Stimulated activated naive CD4-positive, alpha-beta T cell treated with Interleukin-2 at 50 U/mL for 16 hours (primary cell): ENCODE measurements at regions not wholly inside any gene's neighbourhood (a gene's known extent, or its start where the extent isn't known, plus 50 kb on each side); places are given as distances from the start of the nearest gene placed in this dataset.

ENCODE experiments used
- DNase-seq: peaks from one replicate; lab custom pipeline; 2025; lab: John Stamatoyannopoulos, UW

DNA sequence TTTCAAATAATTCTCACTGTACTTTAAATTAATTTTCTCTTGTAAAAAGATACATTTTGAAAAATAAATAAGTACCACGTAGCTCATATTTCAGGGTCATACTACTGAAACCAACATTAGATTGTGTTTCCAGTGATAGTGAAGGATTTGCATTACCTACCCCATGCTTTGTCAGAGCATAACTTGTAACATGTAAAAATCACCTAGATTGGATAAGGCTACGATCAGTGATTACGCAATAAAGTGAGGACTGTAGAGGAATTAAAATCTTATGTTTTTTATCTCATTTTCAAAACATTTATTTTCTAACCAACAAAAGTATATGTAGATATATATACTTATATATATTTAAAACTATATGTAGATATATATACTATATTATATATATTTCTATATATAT, 89.4 kb upstream of the VRK2 start:
- DNase-seq: no peak

- no peak for DNase-seq
Observed at GRCh38 chr2:57959390-57959789, 87.2 kb upstream of the VRK2 start.

DNA sequence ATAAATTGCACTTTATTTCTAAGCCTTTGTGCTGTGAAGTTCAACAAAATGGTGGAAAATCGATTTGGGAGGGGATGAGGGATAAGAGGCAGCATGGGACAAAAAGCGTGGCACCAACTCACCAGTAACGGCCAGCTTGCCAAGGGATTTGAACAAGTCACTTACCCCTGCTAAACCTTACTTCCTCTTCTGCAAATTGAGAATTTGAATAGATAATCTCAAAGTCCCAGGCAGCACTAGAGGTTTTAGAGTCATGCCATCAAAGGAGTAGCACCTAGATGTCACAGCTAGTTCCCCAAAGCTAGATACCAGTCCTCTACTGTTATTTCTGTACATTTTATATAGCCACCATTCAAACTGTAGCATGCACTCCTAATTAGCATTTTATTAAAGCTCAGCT, 83.7 kb upstream of the VRK2 start:
- no peak for DNase-seq

- no peak for DNase-seq
Observed at GRCh38 chr2:57965219-57965618, 81.4 kb upstream of the VRK2 start.

GRCh38 chr2:57965961-57966360, 80.6 kb upstream of the VRK2 start:
- no peak for DNase-seq

DNA sequence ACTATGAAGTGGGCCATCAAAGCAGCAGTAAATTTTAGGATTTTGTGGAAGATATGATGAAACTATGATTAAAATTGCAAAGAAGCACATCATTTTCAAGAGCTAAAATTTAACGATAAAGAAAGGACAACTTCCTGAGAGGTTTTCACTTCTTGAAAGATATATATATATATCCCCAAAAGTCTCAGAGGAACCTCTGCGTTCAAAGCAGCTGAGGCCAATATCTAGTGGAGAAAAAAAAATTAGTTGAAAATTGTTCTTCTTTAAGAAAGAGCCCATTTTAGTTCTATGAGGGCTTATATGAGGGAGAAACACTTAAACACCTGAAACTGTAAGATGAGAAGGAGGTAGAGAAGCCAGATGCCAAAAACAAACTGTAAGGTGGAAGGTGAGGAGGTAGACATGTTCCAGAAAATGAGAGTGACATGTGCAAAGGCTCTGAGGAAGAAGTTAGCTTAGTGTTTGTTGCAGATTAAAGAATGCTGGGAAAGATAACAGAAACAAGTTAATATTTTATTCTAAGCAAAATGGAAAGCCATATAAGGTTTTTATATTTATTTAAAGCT, 72.9 kb upstream of the VRK2 start:
- no peak for DNase-seq

DNA sequence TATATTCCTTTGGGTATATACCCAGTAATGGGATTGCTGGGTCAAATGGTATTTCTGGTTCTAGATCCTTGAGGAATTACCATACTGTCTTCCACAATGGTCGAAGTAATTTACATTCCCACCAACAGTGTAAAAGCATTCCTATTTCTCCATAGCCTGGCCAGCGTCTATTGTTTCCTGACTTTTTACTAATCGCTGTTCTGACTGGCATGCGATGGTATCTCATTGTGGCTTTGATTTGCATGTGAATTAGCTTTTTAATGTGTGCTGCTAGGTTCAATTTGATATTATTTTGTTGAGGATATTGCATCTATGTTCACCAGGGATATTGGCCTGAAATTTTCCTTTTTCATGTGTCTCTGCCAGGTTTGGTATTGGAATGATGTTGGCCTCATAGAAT, 67.4 kb upstream of the VRK2 start:
- no peak for DNase-seq

DNA sequence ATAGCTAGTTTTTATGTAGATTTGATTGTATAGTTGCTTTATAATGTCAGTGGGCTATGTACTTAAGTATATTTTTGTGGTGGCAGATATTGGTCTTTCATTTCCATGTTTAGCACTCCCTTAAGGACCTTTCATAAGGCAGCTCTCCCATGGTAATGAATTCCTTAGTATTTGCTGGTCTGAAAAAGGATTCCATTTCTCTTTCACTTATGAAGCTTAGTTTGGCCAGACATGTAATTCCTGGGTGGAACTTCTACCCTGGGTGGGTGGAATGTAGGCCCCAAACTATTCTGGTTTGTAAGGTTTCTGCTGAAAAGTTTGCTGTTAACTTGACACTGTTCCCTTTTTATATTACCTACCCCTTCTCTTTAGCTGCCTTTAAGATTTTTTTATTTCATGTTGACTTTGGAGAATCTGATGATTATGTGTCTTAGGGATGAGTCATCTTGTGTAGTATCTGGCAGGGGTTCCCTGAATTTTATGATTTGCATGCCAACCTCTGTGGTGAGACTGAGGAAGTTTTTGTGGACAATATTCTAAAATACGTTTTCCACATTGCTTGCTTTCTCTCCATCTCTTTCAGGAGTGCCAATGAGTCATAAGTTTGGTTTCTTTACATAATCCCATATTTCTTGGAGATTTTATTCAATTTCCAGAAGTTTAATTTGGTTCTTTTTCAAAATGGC, 65.4 kb upstream of the VRK2 start:
- no peak for DNase-seq

- no peak for DNase-seq
Observed at GRCh38 chr2:57987835-57988573, 58.6 kb upstream of the VRK2 start.

- DNase-seq: no peak
Observed at GRCh38 chr2:57990118-57990725, 56.4 kb upstream of the VRK2 start.
